Liver (tissue), 8 donors: ENCODE measurements at regions not wholly inside any gene's neighbourhood (a gene's known extent, or its start where the extent isn't known, plus 50 kb on each side); places are given as distances from the start of the nearest gene placed in this dataset.

ENCODE experiments used
- DNase-seq: peaks from one replicate; pipeline ENCODE4 v3.0.0-alpha.2; 2017; ENCODE audit warnings: low spot score
- H3K27ac ChIP-seq, 2 donors: one replicate each; pipeline ENCODE4 v1.7.0; 2013; ENCODE audit warnings: inconsistent platforms in 2 of 2, low read length in 2 of 2, control low read depth in 1 of 2, low read depth in 1 of 2, mild to moderate bottlenecking in 1 of 2
- H3K27me3 ChIP-seq, 4 donors: one replicate each; pipeline versions ENCODE4 v1.6.1 to v1.7.0; 2013; ENCODE audit warnings: low read length in 3 of 4, inconsistent platforms in 1 of 4, mild to moderate bottlenecking in 1 of 4, moderate library complexity in 1 of 4; ENCODE audit not compliant: control insufficient read depth in 4 of 4, insufficient read depth in 4 of 4
- H3K36me3 ChIP-seq, 4 donors: one replicate each; pipeline versions ENCODE4 v1.6.1 to v1.7.0; 2013; ENCODE audit warnings: low read length in 3 of 4, mild to moderate bottlenecking in 3 of 4, low read depth in 1 of 4, moderate library complexity in 1 of 4; ENCODE audit not compliant: control insufficient read depth in 4 of 4, insufficient read depth in 3 of 4
- H3K4me1 ChIP-seq, 4 donors: one replicate each; pipeline versions ENCODE4 v1.6.1 to v1.7.0; 2013; ENCODE audit warnings: low read length in 3 of 4, mild to moderate bottlenecking in 3 of 4, moderate library complexity in 1 of 4; ENCODE audit not compliant: control insufficient read depth in 4 of 4, insufficient read depth in 4 of 4
- H3K4me3 ChIP-seq, 3 donors: one replicate each; pipeline versions ENCODE4 v1.6.1 to v1.7.0; 2013; ENCODE audit warnings: low read length in 3 of 3, control low read depth in 1 of 3, low read depth in 1 of 3, mild to moderate bottlenecking in 1 of 3
- H3K9ac ChIP-seq, 2 donors: one replicate each; pipeline ENCODE4 v1.7.0; 2013; ENCODE audit warnings: low read length in 2 of 2, mild to moderate bottlenecking in 2 of 2, moderate library complexity in 2 of 2, control low read depth in 1 of 2, low read depth in 1 of 2
- H3K9me3 ChIP-seq, 4 donors: one replicate each; pipeline versions ENCODE4 v1.6.1 to v1.7.0; 2013; ENCODE audit warnings: low read length in 3 of 4; ENCODE audit not compliant: control insufficient read depth in 4 of 4
- ATF3 ChIP-seq: IDR thresholded peaks from 2 replicates; pipeline ENCODE4 v1.6.1; 2016; ENCODE audit warnings: antibody characterized with exemption
- CTCF ChIP-seq: fragments of 150-350 bp; IDR thresholded peaks from 2 replicates; pipeline ENCODE4 v1.5.1; 2017; ENCODE audit warnings: improper control_type of control experiment, low read depth, low read length; ENCODE audit not compliant: missing input control
- EGR1 ChIP-seq, 2 donors: IDR thresholded peaks; 2 replicates each; pipeline ENCODE4 v1.6.1; 2016 to 2018; ENCODE audit warnings: antibody characterized with exemption in 2 of 2, low read depth in 2 of 2
- FOXA2 ChIP-seq: IDR thresholded peaks from 2 replicates; pipeline ENCODE4 v1.6.1; 2016; ENCODE audit warnings: antibody characterized with exemption
- GABPA ChIP-seq, 2 donors: IDR thresholded peaks in 1 of 2; conservative IDR thresholded peaks in 1 of 2; 2 replicates each; pipeline ENCODE4 v1.6.1; 2016; ENCODE audit warnings: antibody characterized with exemption in 2 of 2, mild to moderate bottlenecking in 1 of 2, moderate library complexity in 1 of 2
- HNF4A ChIP-seq, 2 donors: conservative IDR thresholded peaks; 2 replicates each; pipeline ENCODE4 v1.6.1; 2016; ENCODE audit warnings: antibody characterized with exemption in 2 of 2, mild to moderate bottlenecking in 2 of 2
- HNF4G ChIP-seq: IDR thresholded peaks from 2 replicates; pipeline ENCODE4 v1.6.1; 2016; ENCODE audit warnings: antibody characterized with exemption
- JUND ChIP-seq, 2 donors: IDR thresholded peaks; 2 replicates each; pipeline ENCODE4 v1.6.1; 2016; ENCODE audit warnings: antibody characterized with exemption in 2 of 2
- MAX ChIP-seq: IDR thresholded peaks from 2 replicates; pipeline ENCODE4 v1.6.1; 2016; ENCODE audit warnings: antibody characterized with exemption
- NR2F2 ChIP-seq: IDR thresholded peaks from 2 replicates; pipeline ENCODE4 v1.6.1; 2016; ENCODE audit warnings: antibody characterized with exemption
- REST ChIP-seq: IDR thresholded peaks from 2 replicates; pipeline ENCODE4 v1.6.1; 2016; ENCODE audit warnings: antibody characterized with exemption, mild to moderate bottlenecking
- RXRA ChIP-seq, 2 donors: IDR thresholded peaks; 2 replicates each; pipeline ENCODE4 v1.6.1; 2017 to 2018; ENCODE audit warnings: antibody characterized with exemption in 2 of 2, mild to moderate bottlenecking in 1 of 2
- SP1 ChIP-seq: IDR thresholded peaks from 2 replicates; pipeline ENCODE4 v1.6.1; 2018; ENCODE audit warnings: antibody characterized with exemption, mild to moderate bottlenecking
- TAF1 ChIP-seq: conservative IDR thresholded peaks from 2 replicates; pipeline ENCODE4 v1.6.1; 2016; ENCODE audit warnings: antibody characterized with exemption, mild to moderate bottlenecking
- YY1 ChIP-seq: IDR thresholded peaks from 2 replicates; pipeline ENCODE4 v1.6.1; 2016; ENCODE audit warnings: antibody characterized with exemption, mild to moderate bottlenecking
- WGBS: extraction: QIAGEN DNeasy Blood & Tissue Kit; methylation state at CpG from one replicate; pipeline ENCODE4 v1.1.7; 2013; 5-methylcytosine and 5-hydroxymethylcytosine counted together
- donor health status: healthy.
- donor health status: healthy.
- donor health status: healthy.
- donor health status: healthy.
- donor health status: healthy.

GRCh38 chr17:63354256-63354655 is 91.8 kb downstream of the CYB561 start:
- H3K36me3 ChIP-seq, result no peaks in the 10 kb centered on the region
- H3K4me3 ChIP-seq, result no peak overlapping the region
- no peak for DNase-seq
- 90% methylated on average over 4 of the region's 4 CpGs for WGBS
- H3K9ac ChIP-seq, result no peak overlapping the region
- H3K27me3 ChIP-seq, result no peaks in the 10 kb centered on the region
- no peaks in the 10 kb centered on the region for H3K4me1 ChIP-seq
- TF ChIP-seq JUND (IDR thresholded peaks at IDR 0.05) (no peak), HNF4G (no peak), ATF3 (no peak), RXRA (IDR thresholded peaks at IDR 0.05) (no peak), SP1 (no peak), REST (no peak), NR2F2 (no peak), FOXA2 (no peak), EGR1 (IDR thresholded peaks at IDR 0.05; ENCODE audit: low read depth in 2 of 2) (no peak)
- H3K9me3 ChIP-seq, result no peaks in the 10 kb centered on the region
- no peak overlapping the region for H3K27ac ChIP-seq

GRCh38 chr17:63356337-63356757 is 89.8 kb downstream of the CYB561 start:
- Histone ChIP-seq H3K27me3 (no peaks in the 10 kb centered on the region), H3K4me1 (no peaks in the 10 kb centered on the region), H3K9ac (no peak overlapping the region), H3K4me3 (no peak overlapping the region), H3K27ac (no peak overlapping the region), H3K36me3 (no peaks in the 10 kb centered on the region), H3K9me3 (no peaks in the 10 kb centered on the region)
- WGBS, result 79% methylated on average over 1 of the region's 1 CpG
- TF ChIP-seq ATF3 (no peak), YY1 (no peak), HNF4A (conservative IDR thresholded peaks at IDR 0.05) (no peak), FOXA2 (no peak), NR2F2 (no peak), SP1 (no peak), JUND (IDR thresholded peaks at IDR 0.05) (no peak), CTCF (no peak), GABPA (IDR thresholded peaks at IDR 0.05 in 1 of 2, conservative IDR thresholded peaks at IDR 0.05 in 1 of 2) (no peak), REST (no peak), TAF1 (no peak), MAX (no peak)
- DNase-seq, result no peak
